ENCODE measurements at regions not wholly inside any gene's neighbourhood (a gene's known extent, or its start where the extent isn't known, plus 50 kb on each side); places are given as distances from the start of the nearest gene placed in this dataset.
"Not testable (repeated sequence)": the region's sequence is repeated elsewhere in the genome, so short reads cannot be mapped to it uniquely, and the experiment has no call there.

DNA sequence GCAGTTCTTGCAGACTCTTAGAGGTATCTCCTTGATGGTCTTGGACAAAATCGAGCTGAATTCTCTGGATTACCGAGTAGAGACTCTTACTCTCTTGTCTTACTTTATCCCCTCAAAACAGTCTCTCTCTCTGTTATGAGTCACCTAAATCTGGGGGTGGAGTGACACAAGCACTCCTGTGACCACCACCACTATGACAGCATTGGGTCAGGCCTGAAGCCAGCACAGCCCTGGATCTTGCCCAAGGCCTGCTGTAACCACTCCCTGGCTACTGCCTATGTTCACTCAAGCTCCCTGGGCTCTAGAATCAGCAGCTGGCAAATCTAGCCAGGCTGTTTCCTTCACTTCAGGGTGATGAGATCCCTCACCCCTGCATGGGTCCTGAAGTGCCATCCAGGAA lies 662.5 kb downstream of the LUZP2 start:
- DNase-seq: no peak

GRCh38 chr11:25163421-25163820 lies 666.6 kb downstream of the LUZP2 start:
- DNase-seq: no peak

- DNase-seq: no peak
Measured at GRCh38 chr11:25180187-25180586, 683.3 kb downstream of the LUZP2 start.

DNA sequence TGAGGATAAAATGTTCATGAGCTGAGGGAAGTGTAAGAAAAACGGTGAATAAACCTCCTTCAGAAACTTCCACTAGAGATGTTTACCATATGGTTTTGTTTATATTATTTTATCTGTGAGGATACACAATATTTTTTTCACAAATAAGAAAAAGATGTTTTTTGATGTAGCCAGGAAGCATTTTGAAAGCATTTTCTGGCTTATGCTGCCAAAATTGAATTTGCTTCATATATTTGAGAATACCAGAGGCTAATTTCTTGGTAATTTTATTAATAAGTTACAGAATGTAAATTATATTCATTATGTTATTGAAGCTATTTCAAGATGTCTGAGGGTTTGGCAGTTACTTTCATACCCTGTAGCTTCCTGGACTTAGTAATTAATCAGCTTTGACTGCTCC lies 686.6 kb downstream of the LUZP2 start:
- DNase-seq: no peak

DNA sequence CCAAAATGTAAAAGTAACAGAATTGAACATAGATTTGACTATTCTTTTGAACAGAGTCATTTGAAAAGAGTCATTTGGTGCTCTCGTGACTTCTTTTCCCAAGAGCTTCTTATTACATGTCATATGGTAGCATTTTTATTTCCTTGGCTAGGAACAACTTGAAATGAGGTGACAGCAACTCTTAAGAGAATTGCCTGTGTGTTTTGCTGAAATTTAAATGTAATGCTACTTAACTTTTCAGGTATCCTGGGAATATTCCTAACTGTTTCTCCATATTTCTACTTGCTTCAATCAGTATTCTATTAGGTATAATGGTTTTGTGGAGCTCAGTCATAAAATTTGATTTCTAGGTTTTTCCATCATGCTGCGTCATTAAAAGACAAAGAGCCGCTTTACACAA lies 700.7 kb downstream of the LUZP2 start:
- no peak for DNase-seq

- DNase-seq: no peak
Measured at GRCh38 chr11:25198704-25199103, 701.9 kb downstream of the LUZP2 start.

DNA sequence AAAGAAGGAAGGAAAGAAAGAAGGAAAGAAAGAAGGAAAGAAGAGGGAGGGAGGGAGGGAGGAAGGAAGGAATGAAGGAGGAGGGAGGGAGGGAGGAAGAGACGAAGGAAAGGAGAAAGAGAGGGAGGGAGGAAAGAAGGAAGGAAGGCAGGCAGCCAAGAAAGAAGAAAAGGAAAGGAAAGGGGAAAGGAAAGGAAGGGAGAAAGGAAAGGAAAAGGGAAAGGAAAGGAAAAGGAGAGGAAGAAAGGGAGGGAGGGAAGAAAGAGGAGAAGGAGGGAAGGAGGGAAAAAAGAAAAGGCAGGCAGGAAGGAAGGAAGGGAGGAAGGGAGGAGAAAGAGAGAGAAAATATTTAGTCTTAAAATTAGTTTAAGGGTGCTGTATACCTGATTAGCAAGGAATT lies 704.1 kb downstream of the LUZP2 start:
- DNase-seq: no peak

DNA sequence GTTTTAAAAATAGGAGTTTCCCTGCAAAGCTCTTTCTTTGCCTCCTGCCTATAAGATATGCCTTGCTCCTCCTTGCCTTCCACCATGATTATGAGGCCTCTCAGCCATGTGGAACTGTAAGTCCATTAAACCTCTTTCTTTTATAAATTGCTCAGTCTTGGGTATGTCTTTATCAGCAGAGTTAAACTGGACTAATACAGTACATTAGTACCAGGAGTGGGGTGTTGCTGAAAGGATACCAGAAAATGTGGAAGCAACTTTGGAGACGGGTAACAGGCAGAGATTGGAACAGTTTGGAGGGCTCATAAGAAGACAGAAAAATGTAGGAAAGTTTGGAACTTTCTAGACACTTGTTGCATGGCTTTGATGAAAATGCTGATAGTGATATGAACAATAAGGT lies 709.9 kb downstream of the LUZP2 start:
- DNase-seq: no peak

GRCh38 chr11:25211635-25212254 lies 714.9 kb downstream of the LUZP2 start:
- no peak for DNase-seq

DNA sequence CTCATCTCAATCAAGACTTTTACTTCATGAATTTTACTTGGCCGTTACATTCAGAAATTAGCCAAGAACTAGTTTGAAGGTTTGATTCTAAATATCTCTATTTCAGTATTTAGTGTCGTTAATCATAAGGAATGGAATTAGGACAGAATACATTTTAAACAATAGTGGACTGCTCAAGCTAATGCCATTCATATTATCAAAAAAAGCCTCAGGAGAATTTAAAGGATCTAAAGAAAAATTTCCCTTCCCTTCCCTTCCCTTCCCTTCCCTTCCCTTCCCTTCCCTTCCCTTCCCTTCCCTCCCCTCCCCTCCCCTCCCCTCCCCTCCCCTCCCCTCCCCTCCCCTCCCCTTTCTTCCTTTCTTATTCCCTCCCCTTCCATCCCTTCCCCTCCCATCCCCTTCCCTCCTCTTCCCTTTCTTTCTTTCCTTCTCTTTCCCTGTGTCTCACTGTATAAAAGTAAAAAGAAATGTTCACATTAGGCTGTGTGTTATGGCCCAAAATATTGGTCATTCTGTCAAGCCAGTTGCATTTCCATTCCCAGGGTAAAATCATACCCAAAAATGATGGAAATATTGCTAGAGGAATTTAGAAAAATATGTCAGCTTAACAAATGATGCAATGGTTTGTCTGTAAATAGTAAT lies 717.8 kb downstream of the LUZP2 start:
- no peak for DNase-seq

DNA sequence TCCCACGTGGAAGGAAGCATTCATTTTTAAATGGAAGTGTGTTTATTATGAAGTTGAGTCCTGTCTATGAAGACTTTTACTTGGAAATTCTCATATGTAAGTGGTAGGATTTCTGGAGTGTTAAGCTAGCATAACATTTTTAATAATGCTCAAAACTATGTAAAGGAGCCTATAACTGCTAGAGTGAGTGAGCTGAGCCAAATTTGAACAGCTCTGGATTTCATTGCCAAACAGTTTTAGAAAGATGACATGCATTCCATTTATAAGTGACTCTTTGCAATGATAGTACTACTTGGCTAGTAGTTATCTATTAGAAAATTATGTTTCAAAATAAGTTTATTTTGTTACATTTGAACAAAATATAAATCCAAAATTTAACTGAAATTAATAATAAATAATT lies 721.2 kb downstream of the LUZP2 start:
- DNase-seq: no peak

DNA sequence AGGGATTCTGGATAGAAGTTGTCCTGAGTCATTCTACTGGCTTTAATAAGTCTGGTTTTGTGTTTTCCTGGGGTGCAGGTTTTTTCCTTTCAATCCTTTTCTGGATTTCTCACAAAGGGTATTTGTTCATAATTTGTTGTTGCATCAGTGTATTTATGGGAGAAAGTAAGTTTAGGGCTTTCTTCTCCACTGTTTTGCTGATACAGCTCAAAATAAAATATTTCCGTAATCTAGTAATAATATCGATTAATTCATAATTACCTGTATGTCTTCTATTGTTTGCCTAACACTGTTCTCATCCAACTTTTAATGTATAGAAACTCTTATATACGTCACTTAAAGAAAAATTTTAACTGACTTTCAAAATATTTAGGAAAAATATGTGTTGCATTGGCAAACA lies 728.2 kb downstream of the LUZP2 start:
- no peak for DNase-seq

DNA sequence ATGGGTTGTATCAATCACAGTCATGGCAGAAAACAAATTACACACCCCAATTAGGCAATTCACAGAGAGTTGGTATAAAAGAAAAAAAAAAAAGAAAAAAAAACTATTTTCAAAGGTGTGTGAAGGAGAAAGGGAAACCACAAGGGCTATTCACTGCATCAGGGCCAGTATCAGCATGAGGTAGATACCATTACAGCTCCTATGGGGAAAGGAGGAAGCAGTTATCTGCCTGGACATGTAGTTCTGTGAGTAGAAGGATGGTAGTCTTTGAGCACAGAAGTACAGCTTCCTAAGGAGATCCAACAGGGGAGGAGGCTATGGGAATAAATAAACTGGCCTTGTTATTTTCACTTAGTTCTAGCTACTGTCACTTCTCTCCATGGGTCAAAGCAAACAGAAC lies 746.1 kb downstream of the LUZP2 start:
- no peak for DNase-seq

GRCh38 chr11:25244126-25244525 lies 747.3 kb downstream of the LUZP2 start:
- DNase-seq: no peak

DNA sequence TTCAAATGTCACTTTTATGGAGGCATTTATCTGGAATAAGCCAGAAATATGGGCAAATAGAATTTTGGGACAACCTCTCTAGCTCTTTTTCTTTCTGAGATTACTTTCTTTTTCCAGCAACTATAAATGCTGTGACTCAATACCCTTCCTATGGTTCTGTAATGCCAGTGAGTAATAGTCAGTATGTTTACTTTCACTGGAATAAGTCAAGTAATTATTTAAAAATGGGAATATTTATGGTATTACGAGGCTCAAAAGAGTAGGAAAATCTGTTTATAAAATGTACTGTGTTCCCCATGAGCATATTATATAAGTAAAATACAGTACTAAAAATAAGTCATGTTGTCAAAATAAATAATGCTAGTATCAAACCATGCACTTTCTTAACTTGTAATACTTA lies 750.5 kb downstream of the LUZP2 start:
- DNase-seq: no peak

- DNase-seq: no peak
Measured at GRCh38 chr11:25252854-25253253, 756.0 kb downstream of the LUZP2 start.

DNA sequence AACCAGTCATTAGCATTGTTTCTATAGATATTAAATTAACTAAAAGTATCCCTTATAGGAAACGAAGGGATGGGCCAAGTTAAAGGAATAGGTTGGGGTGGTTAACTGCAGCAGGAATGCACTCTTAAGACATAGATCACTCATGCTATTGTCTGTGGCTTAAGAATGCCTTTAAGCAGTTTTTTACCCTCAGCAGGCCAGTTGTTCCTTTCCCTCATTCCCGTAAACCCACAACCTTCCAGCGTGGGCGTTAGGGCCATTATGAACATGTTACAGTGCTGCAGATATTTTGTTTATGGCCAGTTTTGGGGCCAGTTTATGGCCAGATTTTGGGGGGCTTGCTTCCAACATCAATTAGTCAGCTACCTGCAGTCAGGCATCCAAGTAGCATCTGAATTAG lies 767.0 kb downstream of the LUZP2 start:
- DNase-seq: not testable (repeated sequence)

GRCh38 chr11:25271301-25271700 lies 774.4 kb downstream of the LUZP2 start:
- no peak for DNase-seq

DNA sequence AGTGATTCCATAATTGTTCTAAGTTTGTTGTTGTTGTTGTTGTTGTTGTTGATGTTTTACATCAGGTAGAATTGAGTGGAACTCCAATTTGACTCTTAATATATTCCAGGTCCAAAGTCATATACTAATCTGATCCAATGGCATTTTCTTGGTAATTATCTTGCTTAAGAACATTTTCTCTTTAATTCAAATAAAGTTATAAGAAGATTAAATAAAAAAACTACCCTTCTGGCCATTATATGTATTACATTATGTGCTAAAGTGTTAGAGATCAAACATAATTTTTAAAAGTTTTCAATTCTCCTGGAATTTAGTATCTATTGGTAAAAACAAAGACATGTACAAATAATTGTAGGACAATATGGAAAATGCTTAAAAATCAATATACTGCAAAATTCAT lies 775.4 kb downstream of the LUZP2 start:
- no peak for DNase-seq

DNA sequence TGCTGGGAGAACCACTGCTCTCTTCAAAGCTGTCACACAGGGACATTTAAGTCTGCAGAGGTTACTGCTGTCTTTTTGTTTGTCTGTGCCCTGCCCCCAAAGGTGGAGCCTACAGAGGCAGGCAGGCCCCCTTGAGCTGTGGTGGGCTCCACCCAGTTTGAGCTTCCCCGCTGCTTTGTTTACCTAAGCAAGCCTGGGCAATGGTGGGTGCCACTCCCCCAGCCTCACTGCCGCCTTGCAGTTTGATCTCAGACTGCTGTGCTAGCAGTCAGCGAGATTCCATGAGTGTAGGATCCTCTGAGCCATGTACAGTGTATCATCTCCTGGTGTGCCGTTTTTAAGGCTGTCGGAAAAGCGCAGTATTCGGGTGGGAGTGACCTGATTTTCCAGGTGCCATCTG lies 784.0 kb downstream of the LUZP2 start:
- DNase-seq: not testable (repeated sequence)

- DNase-seq: no peak
Measured at GRCh38 chr11:25293166-25293565, 796.3 kb downstream of the LUZP2 start.

DNA sequence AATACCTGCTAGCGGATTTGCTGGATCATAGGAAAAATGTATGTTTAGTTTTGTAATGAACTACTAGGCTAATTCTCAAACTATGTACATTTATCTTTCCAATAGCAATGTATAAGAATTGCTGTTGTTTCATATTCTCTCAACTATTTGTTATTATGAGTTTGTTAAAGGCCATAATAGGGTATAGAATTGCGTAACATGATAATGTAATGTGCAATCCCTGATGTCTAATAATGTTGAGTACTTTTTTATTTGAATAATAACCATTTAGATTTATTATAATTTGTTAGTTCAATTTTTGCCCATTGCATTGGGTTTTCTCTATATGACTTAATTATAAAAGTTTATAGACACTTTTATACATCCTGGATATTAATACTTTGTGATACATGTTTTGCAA lies 801.6 kb downstream of the LUZP2 start:
- DNase-seq: no peak

DNA sequence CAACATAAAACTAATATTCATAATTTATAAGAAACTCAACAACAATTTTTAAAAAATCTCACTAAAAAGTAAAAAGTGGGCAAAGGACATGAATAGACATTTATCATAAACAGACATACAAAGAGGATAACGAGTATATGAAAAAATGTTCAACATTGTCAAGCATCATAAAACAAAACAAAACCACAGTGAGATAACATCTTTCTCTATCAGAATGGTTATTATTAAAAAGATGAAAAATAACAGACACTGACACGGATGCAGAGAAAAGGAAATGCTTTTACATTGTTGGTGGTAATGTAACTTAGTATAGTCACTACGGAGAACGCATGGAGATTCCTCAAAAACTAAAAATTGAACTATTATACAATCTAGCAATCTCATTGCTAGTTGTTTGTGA lies 813.0 kb downstream of the LUZP2 start:
- DNase-seq: no peak

GRCh38 chr11:25317216-25317615 lies 820.4 kb downstream of the LUZP2 start:
- DNase-seq: no peak

GRCh38 chr11:25319127-25319526 lies 822.3 kb downstream of the LUZP2 start:
- DNase-seq: no peak

All from central memory CD4-positive, alpha-beta T cell (primary cell).